Stimulated activated naive B cell treated with anti-CD40 and anti-IgM and Interleukin-4, amounts not matched to agents 10 μg/mL and 1 μg/mL and 100 μg/mL, for 72 hours (primary cell): ENCODE measurements at regions not wholly inside any gene's neighbourhood (a gene's known extent, or its start where the extent isn't known, plus 50 kb on each side); places are given as distances from the start of the nearest gene placed in this dataset.

Source experiments
- ATAC-seq, 2 donors: fragments of 150-1000 bp; cut with Tn5 transposase; replicated peaks; 2 replicates each; pipeline ENCODE4 v1.10.0; 2021; ENCODE audit warnings: moderate library complexity in 1 of 2
- DNase-seq: peaks from one replicate; pipeline ENCODE4 v3.0.0; 2021
- H3K27ac Mint-ChIP-seq: one replicate; pipeline ENCODE4 v1.8.0; 2022; ENCODE audit warnings: mild to moderate bottlenecking, mixed read lengths
- H3K27me3 Mint-ChIP-seq, 2 donors: one replicate each; pipeline ENCODE4 v1.8.0; 2022; ENCODE audit warnings: mixed read lengths in 2 of 2
- H3K36me3 Mint-ChIP-seq, 2 donors: one replicate each; pipeline ENCODE4 v1.8.0; 2022; ENCODE audit warnings: mixed read lengths in 2 of 2, mild to moderate bottlenecking in 1 of 2
- H3K4me1 Mint-ChIP-seq, 2 donors: one replicate each; pipeline ENCODE4 v1.8.0; 2022; ENCODE audit warnings: mixed read lengths in 2 of 2, mild to moderate bottlenecking in 1 of 2
- H3K4me3 Mint-ChIP-seq, 2 donors: one replicate each; pipeline ENCODE4 v1.8.0; 2022; ENCODE audit warnings: mild to moderate bottlenecking in 2 of 2, mixed read lengths in 2 of 2, moderate library complexity in 1 of 2
- H3K9me3 Mint-ChIP-seq, 2 donors: one replicate each; pipeline ENCODE4 v1.8.0; 2022; ENCODE audit warnings: mixed read lengths in 2 of 2, mild to moderate bottlenecking in 1 of 2

- DNase-seq = no peak
- no peaks in the 10 kb centered on the region for H3K36me3 Mint-ChIP-seq
- peaks cover 37 to 65% of the 10 kb centered on the region in 2 donors for H3K4me1 Mint-ChIP-seq
These were observed 229.8 kb downstream of the NFKBIZ start for GRCh38 chr3:102078854-102079808.

GRCh38 chr3:102079809-102080197 lies 230.5 kb downstream of the NFKBIZ start:
- Mint-ChIP-seq H3K27ac (peak overlapping the region; percentile 57), H3K27me3 (no peaks in the 10 kb centered on the region), H3K4me3 (peak overlapping the region in 1 of 2 donors; percentile 41), H3K36me3 (no peaks in the 10 kb centered on the region), H3K9me3 (peaks cover 14 to 16% of the 10 kb centered on the region in 2 donors), H3K4me1 (peaks cover 39 to 65% of the 10 kb centered on the region in 2 donors)
- DNase-seq (no peak), ATAC-seq (peak; percentile 27 to 31)

More at GRCh38 chr3:102078854-102079808, 229.8 kb downstream of the NFKBIZ start:
- Mint-ChIP-seq H3K27ac (peak overlapping the region; percentile 95), H3K27me3 (no peaks in the 10 kb centered on the region), H3K4me3 (peak overlapping the region; percentile 42 to 54), H3K9me3 (peaks cover 14 to 16% of the 10 kb centered on the region in 2 donors)
- ATAC-seq = peak; percentile 84 to 90

GRCh38 chr3:102081572-102082289 lies 232.4 kb downstream of the NFKBIZ start:
- H3K4me3 Mint-ChIP-seq = peak overlapping the region in 1 of 2 donors; percentile 18
- H3K27me3 Mint-ChIP-seq = no peaks in the 10 kb centered on the region
- ATAC-seq = peak; percentile 35 to 42
- DNase-seq = no peak
- H3K27ac Mint-ChIP-seq = peak overlapping the region; percentile 75
- peaks cover 44 to 66% of the 10 kb centered on the region in 2 donors for H3K4me1 Mint-ChIP-seq
- H3K36me3 Mint-ChIP-seq = no peaks in the 10 kb centered on the region
- H3K9me3 Mint-ChIP-seq = peaks cover 9 to 16% of the 10 kb centered on the region in 2 donors

- ATAC-seq = no peak
- H3K9me3 Mint-ChIP-seq = peaks cover 5 to 8% of the 10 kb centered on the region in 2 donors
- no peaks in the 10 kb centered on the region for H3K27me3 Mint-ChIP-seq
- H3K4me1 Mint-ChIP-seq = peaks cover 35 to 54% of the 10 kb centered on the region in 2 donors
- no peak overlapping the region for H3K27ac Mint-ChIP-seq
- no peak overlapping the region for H3K4me3 Mint-ChIP-seq
- H3K36me3 Mint-ChIP-seq = no peaks in the 10 kb centered on the region
- no peak for DNase-seq
These were observed 234.2 kb downstream of the NFKBIZ start for GRCh38 chr3:102083473-102083872.

GRCh38 chr3:102084006-102084405 lies 234.7 kb downstream of the NFKBIZ start:
- Mint-ChIP-seq H3K27ac (no peak overlapping the region), H3K36me3 (no peaks in the 10 kb centered on the region), H3K4me1 (peaks cover 33 to 49% of the 10 kb centered on the region in 2 donors), H3K9me3 (peaks cover 5 to 8% of the 10 kb centered on the region in 2 donors), H3K27me3 (no peaks in the 10 kb centered on the region), H3K4me3 (no peak overlapping the region)
- no peak for ATAC-seq
- DNase-seq = no peak

- ATAC-seq (peak in 1 of 2 donors; percentile 29), DNase-seq (no peak)
- peaks cover 5 to 8% of the 10 kb centered on the region in 2 donors for H3K9me3 Mint-ChIP-seq
- no peaks in the 10 kb centered on the region for H3K36me3 Mint-ChIP-seq
- H3K27ac Mint-ChIP-seq = no peak overlapping the region
- peaks cover 29 to 42% of the 10 kb centered on the region in 2 donors for H3K4me1 Mint-ChIP-seq
- no peaks in the 10 kb centered on the region for H3K27me3 Mint-ChIP-seq
- no peak overlapping the region for H3K4me3 Mint-ChIP-seq
These were observed 235.4 kb downstream of the NFKBIZ start for GRCh38 chr3:102084704-102085103.

GRCh38 chr3:102085431-102086176 lies 236.3 kb downstream of the NFKBIZ start:
- H3K4me3 Mint-ChIP-seq = no peak overlapping the region
- H3K9me3 Mint-ChIP-seq = peaks cover 2 to 4% of the 10 kb centered on the region in 2 donors
- H3K27me3 Mint-ChIP-seq = no peaks in the 10 kb centered on the region
- ATAC-seq (peak in 1 of 2 donors; percentile 56), DNase-seq (no peak)
- H3K36me3 Mint-ChIP-seq = no peaks in the 10 kb centered on the region
- H3K4me1 Mint-ChIP-seq = peaks cover 24 to 39% of the 10 kb centered on the region in 2 donors
- H3K27ac Mint-ChIP-seq = peak overlapping the region; percentile 38

GRCh38 chr3:102087236-102087635 lies 237.9 kb downstream of the NFKBIZ start:
- H3K9me3 Mint-ChIP-seq = no peaks in the 10 kb centered on the region
- no peak overlapping the region for H3K4me3 Mint-ChIP-seq
- no peak overlapping the region for H3K27ac Mint-ChIP-seq
- H3K27me3 Mint-ChIP-seq = no peaks in the 10 kb centered on the region
- DNase-seq = no peak
- H3K36me3 Mint-ChIP-seq = no peaks in the 10 kb centered on the region
- no peak for ATAC-seq
- peaks cover 21 to 26% of the 10 kb centered on the region in 2 donors for H3K4me1 Mint-ChIP-seq

GRCh38 chr3:102089239-102089638 lies 239.9 kb downstream of the NFKBIZ start:
- Mint-ChIP-seq H3K27me3 (no peaks in the 10 kb centered on the region), H3K9me3 (no peaks in the 10 kb centered on the region), H3K27ac (no peak overlapping the region), H3K36me3 (peaks cover 0 to 2% of the 10 kb centered on the region in 2 donors), H3K4me3 (no peak overlapping the region), H3K4me1 (peaks cover 26 to 34% of the 10 kb centered on the region in 2 donors)
- DNase-seq (no peak), ATAC-seq (no peak)

- H3K4me3 Mint-ChIP-seq = no peak overlapping the region
- peak; percentile 24 to 45 for ATAC-seq
- H3K4me1 Mint-ChIP-seq = peaks cover 23 to 34% of the 10 kb centered on the region in 2 donors
- no peaks in the 10 kb centered on the region for H3K9me3 Mint-ChIP-seq
- peaks cover 0 to 2% of the 10 kb centered on the region in 2 donors for H3K36me3 Mint-ChIP-seq
- no peak overlapping the region for H3K27ac Mint-ChIP-seq
- DNase-seq = no peak
- no peaks in the 10 kb centered on the region for H3K27me3 Mint-ChIP-seq
These were observed 240.8 kb downstream of the NFKBIZ start for GRCh38 chr3:102089904-102090720.

GRCh38 chr3:102090721-102091045 lies 241.4 kb downstream of the NFKBIZ start:
- Mint-ChIP-seq H3K27me3 (no peaks in the 10 kb centered on the region), H3K4me1 (peaks cover 20 to 33% of the 10 kb centered on the region in 2 donors), H3K27ac (no peak overlapping the region), H3K9me3 (no peaks in the 10 kb centered on the region), H3K36me3 (peaks cover 0 to 2% of the 10 kb centered on the region in 2 donors), H3K4me3 (no peak overlapping the region)
- ATAC-seq (peak; percentile 21 to 44), DNase-seq (no peak)

- ATAC-seq (no peak), DNase-seq (no peak)
- no peaks in the 10 kb centered on the region for H3K9me3 Mint-ChIP-seq
- H3K27me3 Mint-ChIP-seq = no peaks in the 10 kb centered on the region
- no peak overlapping the region for H3K27ac Mint-ChIP-seq
- peaks cover 18 to 31% of the 10 kb centered on the region in 2 donors for H3K4me1 Mint-ChIP-seq
- H3K4me3 Mint-ChIP-seq = no peak overlapping the region
- H3K36me3 Mint-ChIP-seq = peaks cover 0 to 2% of the 10 kb centered on the region in 2 donors
These were observed 242.0 kb downstream of the NFKBIZ start for GRCh38 chr3:102091358-102091757.
